ENCODE measurements at regions not wholly inside any gene's neighbourhood (a gene's known extent, or its start where the extent isn't known, plus 50 kb on each side); places are given as distances from the start of the nearest gene placed in this dataset.
"Not testable (repeated sequence)": the region's sequence is repeated elsewhere in the genome, so short reads cannot be mapped to it uniquely, and the experiment has no call there.

DNA sequence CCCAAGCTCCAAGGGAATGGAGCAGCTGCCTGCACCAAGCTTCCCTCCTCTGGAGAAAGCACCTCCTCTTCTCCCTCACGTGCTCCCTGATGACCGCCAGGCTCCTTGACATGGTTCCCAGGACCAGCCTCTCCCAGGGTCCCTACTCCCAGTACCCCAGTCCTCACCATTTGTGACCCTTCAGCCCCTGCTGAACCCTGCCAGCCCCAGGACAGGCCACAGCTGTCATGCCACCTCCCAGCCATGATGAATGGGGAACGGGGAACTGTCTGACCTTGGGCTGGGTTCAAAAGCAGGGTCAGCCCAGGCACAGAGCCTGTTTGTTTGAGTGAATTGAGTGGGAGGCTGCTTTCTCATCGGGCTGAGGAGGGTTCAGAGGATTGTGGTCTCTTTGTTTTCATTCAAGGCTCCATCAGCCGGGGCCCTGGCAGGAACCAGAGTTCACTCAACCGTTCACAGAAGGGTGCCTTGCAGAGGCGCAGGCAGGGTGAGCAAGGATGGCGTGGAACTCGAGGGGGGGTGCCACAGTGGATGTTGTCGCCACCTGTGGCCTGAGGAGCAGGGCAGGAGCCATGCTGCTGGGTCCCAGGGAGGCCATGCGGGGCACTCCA, 344.5 kb upstream of the SFSWAP start:
- Histone ChIP-seq H3K4me1 (ENCODE audit: insufficient read depth, low read length) (no peaks in the 10 kb centered on the region; the same call in 1 of the 2 replicates), H3K9ac (ENCODE audit: low read depth, low read length) (no peak overlapping the region), H3K36me3 (ENCODE audit: insufficient read depth, low read length) (no peaks in the 10 kb centered on the region), H3K9me3 (ENCODE audit: control insufficient read depth, insufficient read depth, low read length) (no peaks in the 10 kb centered on the region)

DNA sequence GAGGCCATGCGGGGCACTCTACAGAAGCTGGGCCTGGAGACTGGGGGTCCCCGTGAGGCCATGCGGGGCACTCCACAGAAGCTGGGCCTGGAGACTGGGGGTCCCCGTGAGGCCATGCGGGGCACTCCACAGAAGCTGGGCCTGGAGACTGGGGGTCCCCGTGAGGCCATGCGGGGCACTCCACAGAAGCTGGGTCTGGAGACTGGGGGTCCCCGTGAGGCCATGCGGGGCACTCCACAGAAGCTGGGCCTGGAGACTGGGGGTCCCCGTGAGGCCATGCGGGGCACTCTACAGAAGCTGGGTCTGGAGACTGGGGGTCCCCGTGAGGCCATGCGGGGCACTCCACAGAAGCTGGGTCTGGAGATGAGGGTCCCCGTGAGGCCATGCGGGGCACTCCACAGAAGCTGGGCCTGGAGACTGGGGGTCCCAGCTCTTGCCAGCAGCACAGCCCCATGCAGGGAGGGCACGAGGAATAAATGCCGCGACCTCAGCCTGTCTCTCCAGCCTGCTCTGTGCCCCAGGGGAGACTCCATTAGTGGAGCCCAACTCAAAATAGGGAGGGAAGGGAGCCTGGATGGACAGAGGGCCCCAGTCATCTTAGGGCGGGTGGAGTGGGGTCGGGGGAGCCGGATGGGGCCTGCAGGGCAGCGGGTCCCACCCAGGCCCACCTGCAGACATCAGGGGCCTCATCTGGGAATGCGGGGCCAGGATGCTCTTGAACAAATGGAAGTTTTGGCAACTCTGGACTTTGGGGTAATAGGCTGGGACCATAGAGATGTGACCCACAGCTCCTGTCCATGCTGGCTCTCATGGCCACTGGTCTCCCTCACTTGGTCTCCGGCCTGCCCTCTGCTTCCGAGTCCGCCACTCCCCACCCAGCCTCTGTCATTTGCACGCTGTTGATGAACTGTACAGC, 343.6 kb upstream of the SFSWAP start:
- not testable (repeated sequence) for H3K36me3 ChIP-seq (ENCODE audit: insufficient read depth, low read length); H3K9me3 ChIP-seq (ENCODE audit: control insufficient read depth, insufficient read depth, low read length); H3K4me1 ChIP-seq (ENCODE audit: insufficient read depth, low read length); H3K9ac ChIP-seq (ENCODE audit: low read depth, low read length)

DNA sequence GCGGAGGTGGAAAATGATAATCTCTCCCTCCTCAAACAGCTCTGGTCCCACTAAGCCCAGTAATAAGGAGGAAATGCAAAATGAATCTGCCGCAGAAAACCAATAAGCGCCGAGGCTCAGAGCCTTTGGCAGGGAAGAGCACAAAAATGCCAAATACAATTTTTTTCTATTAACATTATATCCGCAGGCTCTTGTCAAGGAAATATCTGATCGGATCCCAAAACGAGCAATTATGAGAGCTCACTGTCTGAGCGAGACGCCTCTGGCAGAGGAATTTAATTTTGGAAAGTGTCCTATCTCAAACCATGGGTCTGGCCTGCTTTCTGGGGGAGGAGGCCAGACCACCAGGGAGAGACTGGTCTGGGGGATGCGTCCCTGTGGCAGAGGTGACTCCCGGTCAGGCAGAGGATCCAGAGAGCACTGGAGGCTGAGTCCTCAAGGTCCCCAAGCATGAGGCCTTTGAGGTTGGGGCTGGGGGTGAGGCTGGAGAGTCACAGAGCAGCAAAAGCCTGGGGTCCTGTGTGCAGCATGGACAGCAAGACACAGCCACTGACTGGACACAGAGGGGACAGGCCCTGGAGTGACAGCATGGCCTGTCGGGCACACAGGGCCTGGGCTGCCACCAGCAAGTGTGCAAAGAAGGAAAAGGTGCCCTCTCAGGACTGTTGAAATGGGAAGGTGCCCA, 342.8 kb upstream of the SFSWAP start:
- no peak overlapping the region for H3K9ac ChIP-seq (ENCODE audit: low read depth, low read length)
- H3K4me1 ChIP-seq (ENCODE audit: insufficient read depth, low read length) = no peaks in the 10 kb centered on the region; the same call in 1 of the 2 replicates
- no peaks in the 10 kb centered on the region for H3K9me3 ChIP-seq (ENCODE audit: control insufficient read depth, insufficient read depth, low read length)
- H3K36me3 ChIP-seq (ENCODE audit: insufficient read depth, low read length) = no peaks in the 10 kb centered on the region

DNA sequence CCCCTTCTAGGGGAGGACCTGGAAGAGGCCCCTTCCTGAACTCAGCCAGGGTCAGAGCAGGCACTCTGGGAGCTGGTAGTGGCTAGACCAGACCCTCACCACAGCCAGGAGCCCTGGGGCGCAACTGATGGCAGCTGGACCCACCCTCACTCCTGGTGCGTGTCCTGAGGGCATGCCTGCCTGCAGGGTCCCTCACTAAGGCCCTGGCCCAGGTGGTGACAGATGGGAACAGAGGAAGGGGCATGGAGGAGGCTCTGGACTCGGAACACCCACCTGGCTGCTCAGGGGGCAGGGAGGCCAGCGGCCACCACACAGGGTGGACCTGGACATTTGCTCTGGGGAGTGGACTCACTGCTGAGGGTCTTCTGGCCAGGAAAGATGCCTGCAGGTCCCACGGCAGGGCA, 342.2 kb upstream of the SFSWAP start:
- Histone ChIP-seq H3K9me3 (ENCODE audit: control insufficient read depth, insufficient read depth, low read length) (no peaks in the 10 kb centered on the region), H3K9ac (ENCODE audit: low read depth, low read length) (no peak overlapping the region), H3K36me3 (ENCODE audit: insufficient read depth, low read length) (no peaks in the 10 kb centered on the region)

DNA sequence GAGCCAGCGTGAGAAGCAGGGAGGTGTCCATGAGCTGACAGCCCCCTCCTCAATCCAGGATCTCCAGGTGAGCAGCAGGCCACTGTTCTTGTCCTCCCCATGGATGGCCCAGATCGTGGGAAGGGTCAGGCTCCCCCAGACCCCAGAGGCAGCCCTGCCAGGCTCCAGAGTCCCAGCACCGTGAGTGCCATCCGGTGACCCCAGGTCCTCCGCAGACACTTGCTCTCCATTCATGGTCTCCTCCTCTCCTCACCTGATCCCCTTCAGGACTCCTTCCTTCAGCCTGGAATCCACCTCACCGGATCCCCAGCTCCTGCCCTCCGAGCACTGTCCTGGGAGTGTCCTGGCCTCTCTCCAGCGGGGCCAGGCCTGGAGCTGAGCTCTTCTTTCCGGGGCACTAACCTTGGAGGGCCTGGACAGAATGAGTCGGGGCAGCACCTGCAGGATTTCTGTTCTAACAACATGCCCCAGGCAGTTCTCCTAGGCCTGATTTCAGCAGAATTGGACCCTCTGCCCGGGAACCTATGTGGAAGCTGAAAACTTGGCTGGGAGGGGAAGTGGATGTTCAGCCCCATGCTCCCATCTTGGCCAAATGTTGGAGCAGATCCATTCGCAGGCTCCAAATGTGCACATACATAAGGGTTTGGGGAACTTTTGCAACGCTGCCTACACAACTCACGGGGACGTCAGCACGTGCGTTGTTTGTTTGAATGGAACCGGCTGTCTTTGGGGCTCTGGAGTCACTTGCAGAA, 341.6 kb upstream of the SFSWAP start:
- Histone ChIP-seq H3K9me3 (ENCODE audit: control insufficient read depth, insufficient read depth, low read length) (no peaks in the 10 kb centered on the region), H3K36me3 (ENCODE audit: insufficient read depth, low read length) (no peaks in the 10 kb centered on the region), H3K9ac (ENCODE audit: low read depth, low read length) (no peak overlapping the region), H3K4me1 (ENCODE audit: insufficient read depth, low read length) (no peaks in the 10 kb centered on the region)

More for the DNA sequence above, 342.2 kb upstream of the SFSWAP start:
- H3K4me1 ChIP-seq (ENCODE audit: insufficient read depth, low read length) = no peaks in the 10 kb centered on the region

DNA sequence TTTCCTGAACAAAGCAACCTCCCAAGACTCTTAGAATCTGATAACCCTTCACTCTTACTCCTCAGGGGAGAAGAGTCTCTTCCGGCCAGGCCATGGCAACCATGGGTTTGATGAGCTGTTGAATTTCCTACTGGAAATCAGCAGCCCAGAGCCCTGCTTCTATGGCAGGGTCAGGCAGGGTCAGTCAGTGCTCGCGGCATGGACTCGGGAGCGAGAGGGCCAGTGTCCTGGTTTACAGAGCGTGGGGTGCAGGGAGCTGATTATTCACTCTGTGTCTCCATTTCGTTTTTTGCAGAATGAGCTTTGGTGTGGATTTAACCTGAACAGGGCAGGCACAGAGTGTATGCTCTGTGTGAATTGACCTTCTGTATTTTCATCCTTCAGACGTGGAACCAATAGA, 340.6 kb upstream of the SFSWAP start:
- H3K9me3 ChIP-seq (ENCODE audit: control insufficient read depth, insufficient read depth, low read length) = no peaks in the 10 kb centered on the region
- H3K9ac ChIP-seq (ENCODE audit: low read depth, low read length) = no peak overlapping the region
- H3K36me3 ChIP-seq (ENCODE audit: insufficient read depth, low read length) = no peaks in the 10 kb centered on the region

DNA sequence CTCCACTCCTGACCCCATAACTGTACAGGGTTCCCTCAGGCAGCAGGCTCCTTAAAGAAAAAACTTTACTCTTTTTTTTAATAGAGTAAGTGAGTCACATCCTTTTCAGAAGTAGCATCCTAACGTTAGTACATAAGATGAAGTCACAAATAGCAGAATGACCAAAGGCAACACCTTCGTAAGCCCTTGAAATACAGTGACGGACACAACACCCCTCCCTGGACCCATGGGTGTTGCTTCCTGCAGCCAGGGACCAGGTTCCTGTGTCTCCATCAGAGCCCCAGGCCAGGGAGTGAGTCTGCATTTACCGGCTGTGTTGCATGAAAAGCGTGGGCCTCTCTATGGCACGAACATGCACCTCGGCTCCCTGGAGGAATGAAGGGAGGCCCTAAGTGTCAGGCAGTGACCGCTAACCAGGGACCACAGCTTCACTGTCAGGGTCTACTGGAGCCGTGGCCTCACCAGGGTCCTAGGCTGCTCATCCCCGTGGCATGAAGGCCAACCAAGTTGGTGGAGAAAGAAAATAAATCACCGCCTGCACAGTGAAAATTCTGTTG, 340.0 kb upstream of the SFSWAP start:
- Histone ChIP-seq H3K9ac (ENCODE audit: low read depth, low read length) (no peak overlapping the region), H3K9me3 (ENCODE audit: control insufficient read depth, insufficient read depth, low read length) (no peaks in the 10 kb centered on the region), H3K36me3 (ENCODE audit: insufficient read depth, low read length) (no peaks in the 10 kb centered on the region), H3K4me1 (ENCODE audit: insufficient read depth, low read length) (no peaks in the 10 kb centered on the region)

More for the DNA sequence above, 340.6 kb upstream of the SFSWAP start:
- no peaks in the 10 kb centered on the region for H3K4me1 ChIP-seq (ENCODE audit: insufficient read depth, low read length)

DNA sequence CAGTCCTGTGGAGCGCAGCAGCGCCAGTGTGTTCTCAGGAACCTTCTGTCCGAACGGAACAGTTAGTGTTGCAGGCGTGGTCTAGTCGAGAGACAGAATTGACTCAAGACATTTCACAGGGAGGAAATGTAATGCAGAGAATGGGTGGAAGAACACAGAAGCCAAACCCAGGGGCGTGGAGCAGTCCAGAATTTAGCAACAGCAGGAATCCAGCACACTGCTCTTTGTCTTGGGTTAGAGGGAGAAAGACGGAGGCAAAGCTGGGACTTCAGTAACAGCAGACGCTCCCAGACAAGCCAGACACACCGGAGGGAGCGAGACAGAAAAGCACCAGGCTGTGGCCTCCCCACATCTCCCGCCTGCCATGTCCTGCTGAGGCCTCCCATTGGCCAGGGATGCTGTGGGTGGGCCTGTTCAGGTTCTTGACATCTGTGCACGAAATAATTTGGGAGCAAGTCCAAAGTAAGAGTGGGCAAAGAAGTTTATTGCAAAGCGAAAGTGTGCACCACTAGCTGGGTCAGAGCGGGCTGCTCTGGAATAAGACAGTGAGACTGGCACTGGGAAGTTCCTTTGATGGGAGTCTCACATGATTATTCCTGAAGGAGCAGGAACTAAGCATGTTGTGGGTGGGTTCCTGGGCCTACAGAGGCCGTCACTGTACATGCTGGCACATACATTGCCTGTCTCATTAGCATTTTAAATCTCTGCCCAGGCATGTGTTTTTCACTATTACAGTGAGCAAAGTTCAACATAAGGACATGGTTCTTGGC, 339.3 kb upstream of the SFSWAP start:
- Histone ChIP-seq H3K4me1 (ENCODE audit: insufficient read depth, low read length) (no peaks in the 10 kb centered on the region), H3K9me3 (ENCODE audit: control insufficient read depth, insufficient read depth, low read length) (no peaks in the 10 kb centered on the region), H3K9ac (ENCODE audit: low read depth, low read length) (no peak overlapping the region), H3K36me3 (ENCODE audit: insufficient read depth, low read length) (no peaks in the 10 kb centered on the region)

DNA sequence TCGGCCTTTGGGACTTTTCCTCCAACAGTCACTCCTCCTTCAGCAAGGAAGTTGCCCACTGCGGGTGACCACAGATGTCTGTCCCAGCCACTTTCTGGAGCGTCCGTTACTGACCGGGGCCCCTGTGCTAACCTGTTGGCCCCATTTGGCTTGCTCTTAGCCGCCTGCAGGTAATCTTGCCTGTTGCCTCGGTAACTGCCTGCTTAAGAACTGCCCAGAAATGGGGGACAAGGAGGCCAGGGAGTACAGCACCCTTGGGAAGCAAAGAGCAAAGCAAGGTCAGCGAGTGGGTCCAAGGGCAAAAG, 338.8 kb upstream of the SFSWAP start:
- Histone ChIP-seq H3K36me3 (ENCODE audit: insufficient read depth, low read length) (no peaks in the 10 kb centered on the region), H3K9me3 (ENCODE audit: control insufficient read depth, insufficient read depth, low read length) (no peaks in the 10 kb centered on the region), H3K4me1 (ENCODE audit: insufficient read depth, low read length) (no peaks in the 10 kb centered on the region), H3K9ac (ENCODE audit: low read depth, low read length) (no peak overlapping the region)

DNA sequence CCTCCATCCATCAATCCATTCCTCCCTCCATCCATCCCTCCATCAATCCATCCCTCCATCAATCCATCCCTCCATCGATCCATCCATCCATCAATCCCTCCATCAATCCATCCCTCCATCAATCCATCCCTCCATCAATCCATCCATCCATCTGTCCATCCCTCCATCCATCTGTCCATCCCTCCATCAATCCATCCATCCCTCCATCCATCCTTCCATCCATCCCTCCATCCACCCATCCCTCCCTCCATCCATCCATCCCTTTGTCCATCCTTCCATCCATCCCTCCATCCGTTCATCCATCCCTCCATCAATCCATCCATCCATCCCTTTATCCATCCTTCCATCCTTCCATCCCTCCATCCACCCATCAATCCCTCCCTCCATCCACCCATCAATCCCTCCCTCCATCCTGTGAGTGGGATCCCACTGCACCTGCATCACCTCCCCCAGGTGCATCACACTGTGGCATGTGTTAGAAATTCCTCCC, 338.1 kb upstream of the SFSWAP start:
- Histone ChIP-seq H3K9me3 (ENCODE audit: control insufficient read depth, insufficient read depth, low read length) (no peaks in the 10 kb centered on the region), H3K4me1 (ENCODE audit: insufficient read depth, low read length) (no peaks in the 10 kb centered on the region), H3K9ac (ENCODE audit: low read depth, low read length) (no peak overlapping the region), H3K36me3 (ENCODE audit: insufficient read depth, low read length) (no peaks in the 10 kb centered on the region)

DNA sequence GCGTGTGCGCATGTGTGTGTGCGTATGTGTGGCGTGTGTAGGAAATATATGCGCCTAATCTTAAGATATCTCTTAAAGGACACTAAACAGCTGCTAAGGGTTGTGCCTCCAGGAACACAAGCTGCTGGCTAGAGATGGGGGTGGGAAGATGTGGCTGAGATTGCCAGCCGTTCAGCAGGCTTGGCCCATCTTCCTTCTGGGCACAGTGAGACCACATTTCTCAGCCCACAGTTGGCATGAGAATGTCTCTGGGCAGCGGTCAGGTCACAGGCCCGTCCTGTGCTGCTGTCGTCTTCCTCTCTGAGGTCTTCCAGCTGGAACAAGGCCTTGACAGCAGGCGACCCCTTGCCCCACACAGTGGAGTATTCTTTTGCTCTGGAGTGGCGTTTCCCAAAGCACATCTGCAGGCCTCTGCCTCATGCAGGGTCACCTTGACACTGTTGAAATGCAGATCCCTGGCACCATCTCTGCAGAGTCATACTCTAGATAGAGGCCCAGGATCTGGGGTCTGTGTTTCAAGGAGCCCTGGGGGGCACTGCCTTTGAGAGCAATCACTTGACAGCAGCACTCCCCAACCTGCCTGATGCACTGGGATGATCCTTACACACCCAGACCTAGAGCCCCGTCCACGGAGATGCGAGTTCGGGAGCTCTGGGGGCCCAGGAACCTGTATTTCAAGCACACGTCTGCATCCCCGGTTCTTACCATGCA, 335.5 kb upstream of the SFSWAP start:
- Histone ChIP-seq H3K4me1 (ENCODE audit: insufficient read depth, low read length) (0 out of 2 replicates have a peak, but pooled peaks cover 4% of the 10 kb centered on the region), H3K9me3 (ENCODE audit: control insufficient read depth, insufficient read depth, low read length) (no peaks in the 10 kb centered on the region), H3K36me3 (ENCODE audit: insufficient read depth, low read length) (no peaks in the 10 kb centered on the region), H3K9ac (ENCODE audit: low read depth, low read length) (no peak overlapping the region)

DNA sequence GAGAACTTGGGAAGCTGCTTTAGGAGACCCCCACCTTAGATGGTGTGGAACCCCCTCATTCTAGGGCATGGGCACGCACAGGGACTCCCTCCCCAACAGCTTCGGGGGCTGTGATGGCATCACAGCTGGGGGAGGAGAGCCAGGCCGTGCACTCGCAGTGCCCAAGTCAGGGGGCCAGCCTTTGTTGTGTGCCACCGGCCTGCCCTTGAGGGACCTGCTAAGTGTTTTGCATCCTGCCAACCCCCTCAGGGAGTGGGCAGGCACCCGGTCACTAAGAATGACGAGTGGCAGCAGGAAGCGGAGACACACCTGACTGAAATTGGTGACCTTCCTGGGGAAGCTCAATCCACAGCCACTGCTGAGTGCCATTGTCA, 334.9 kb upstream of the SFSWAP start:
- Histone ChIP-seq H3K36me3 (ENCODE audit: insufficient read depth, low read length) (no peaks in the 10 kb centered on the region), H3K9me3 (ENCODE audit: control insufficient read depth, insufficient read depth, low read length) (no peaks in the 10 kb centered on the region), H3K4me1 (ENCODE audit: insufficient read depth, low read length) (0 out of 2 replicates have a peak, but pooled peaks cover 4% of the 10 kb centered on the region), H3K9ac (ENCODE audit: low read depth, low read length) (no peak overlapping the region)

Data from ES-I3 (cell line).